ENCODE measurements at regions not wholly inside any gene's neighbourhood (a gene's known extent, or its start where the extent isn't known, plus 50 kb on each side); places are given as distances from the start of the nearest gene placed in this dataset.
"Not testable (repeated sequence)": the region's sequence is repeated elsewhere in the genome, so short reads cannot be mapped to it uniquely, and the experiment has no call there.

GRCh38 chr20:53655625-53656292 is 62.1 kb upstream of the ZNF217 start:
- Histone ChIP-seq H3K36me3 (replicated peaks in 1 of 2; ENCODE audit: insufficient read depth in 1 of 2, low read depth in 2 of 2) (no peaks in the 10 kb centered on the region), H3K27me3 (no peaks in the 10 kb centered on the region), H3K9me3 (no peaks in the 10 kb centered on the region), H3K4me3 (no peak overlapping the region), H3K4me1 (peaks cover 34% of the 10 kb centered on the region), H3K27ac (peak overlapping the region in 3 of 4 donors; percentile 14 to 71 (median 55))
- ATAC-seq = no peak
- TF ChIP-seq, protein P1, sequence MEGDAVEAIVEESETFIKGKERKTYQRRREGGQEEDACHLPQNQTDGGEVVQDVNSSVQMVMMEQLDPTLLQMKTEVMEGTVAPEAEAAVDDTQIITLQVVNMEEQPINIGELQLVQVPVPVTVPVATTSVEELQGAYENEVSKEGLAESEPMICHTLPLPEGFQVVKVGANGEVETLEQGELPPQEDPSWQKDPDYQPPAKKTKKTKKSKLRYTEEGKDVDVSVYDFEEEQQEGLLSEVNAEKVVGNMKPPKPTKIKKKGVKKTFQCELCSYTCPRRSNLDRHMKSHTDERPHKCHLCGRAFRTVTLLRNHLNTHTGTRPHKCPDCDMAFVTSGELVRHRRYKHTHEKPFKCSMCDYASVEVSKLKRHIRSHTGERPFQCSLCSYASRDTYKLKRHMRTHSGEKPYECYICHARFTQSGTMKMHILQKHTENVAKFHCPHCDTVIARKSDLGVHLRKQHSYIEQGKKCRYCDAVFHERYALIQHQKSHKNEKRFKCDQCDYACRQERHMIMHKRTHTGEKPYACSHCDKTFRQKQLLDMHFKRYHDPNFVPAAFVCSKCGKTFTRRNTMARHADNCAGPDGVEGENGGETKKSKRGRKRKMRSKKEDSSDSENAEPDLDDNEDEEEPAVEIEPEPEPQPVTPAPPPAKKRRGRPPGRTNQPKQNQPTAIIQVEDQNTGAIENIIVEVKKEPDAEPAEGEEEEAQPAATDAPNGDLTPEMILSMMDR (IDR thresholded peaks at IDR 0.05) = no peak
- TF ChIP-seq POLR2A (IDR thresholded peaks at IDR 0.05) = no peak
- intact Hi-C loops (cut with DNase I) = no loop called here
- DNase-seq = no peak
- WGBS, 2 donors = 54 to 67% methylated on average over 4 of the region's 4 CpGs

DNA sequence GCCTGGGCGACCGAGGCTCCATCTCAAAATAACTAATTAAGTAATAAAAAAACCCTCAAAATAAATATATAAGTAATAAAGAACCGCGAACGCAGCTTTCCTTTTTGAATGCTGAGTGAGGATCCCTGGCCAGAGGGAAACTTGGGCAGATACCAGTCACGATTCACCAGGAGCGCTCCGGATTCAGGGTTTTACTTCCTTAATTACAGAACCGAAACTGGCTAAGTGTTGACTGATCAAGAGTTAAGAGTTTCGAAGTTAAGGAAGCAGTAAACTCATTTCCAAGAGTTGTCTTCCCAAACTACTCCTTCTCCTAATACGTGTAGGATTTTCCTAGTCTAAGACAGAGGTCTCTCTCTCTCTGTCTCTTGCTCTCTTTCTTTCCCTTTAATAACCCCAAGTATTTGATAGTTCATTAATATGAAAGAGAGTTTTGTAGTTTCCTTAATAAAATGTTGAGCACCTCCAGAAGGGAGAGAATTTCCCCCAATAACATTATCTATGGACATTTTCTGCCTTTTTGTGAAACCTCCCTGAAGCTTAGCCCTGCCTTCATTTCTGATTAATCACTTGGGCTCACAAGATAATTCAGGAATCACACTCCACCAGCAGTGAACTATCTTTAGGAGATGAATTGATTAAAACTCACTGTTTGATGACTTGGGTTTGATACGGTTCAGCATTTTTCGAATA is 61.4 kb upstream of the ZNF217 start:
- Histone ChIP-seq H3K36me3 (replicated peaks in 1 of 2; ENCODE audit: insufficient read depth in 1 of 2, low read depth in 2 of 2) (no peaks in the 10 kb centered on the region), H3K9me3 (no peaks in the 10 kb centered on the region), H3K4me3 (no peak overlapping the region), H3K4me1 (peaks cover 34% of the 10 kb centered on the region), H3K27me3 (no peaks in the 10 kb centered on the region), H3K27ac (peak overlapping the region in 2 of 4 donors; percentile 55 to 71)
- peak in 3 of 4 donors; percentile 20 to 58 (median 38) for DNase-seq
- peak; percentile 33 for ATAC-seq
- 62 to 75% methylated on average over 13 of the region's 13 CpGs for WGBS, 2 donors
- intact Hi-C loops (cut with DNase I) = no loop called here
- no peak for TF ChIP-seq POLR2A (IDR thresholded peaks at IDR 0.05)
- TF ChIP-seq, protein P1 (IDR thresholded peaks at IDR 0.05) = no peak

DNA sequence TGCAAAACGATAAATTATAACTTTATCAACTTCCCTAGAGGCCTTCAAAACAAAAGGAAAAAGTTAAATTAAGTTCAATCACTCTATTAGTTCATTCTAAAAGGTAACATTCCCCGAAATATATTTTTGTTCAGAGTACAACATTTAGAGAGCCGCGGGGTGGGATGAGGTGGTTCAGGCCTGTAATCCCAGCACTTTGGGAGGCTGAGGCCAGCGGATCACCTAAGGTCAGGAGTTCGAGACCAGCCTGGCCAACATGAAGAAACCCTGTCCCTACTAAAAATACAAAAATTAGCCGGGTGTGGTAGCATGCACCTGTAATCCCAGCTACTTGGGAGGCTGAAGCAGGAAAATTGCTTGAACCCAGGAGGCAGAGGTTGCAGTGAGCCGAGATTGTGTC is 60.9 kb upstream of the ZNF217 start:
- ATAC-seq; H3K36me3 ChIP-seq (replicated peaks in 1 of 2; ENCODE audit: insufficient read depth in 1 of 2, low read depth in 2 of 2); H3K27me3 ChIP-seq; H3K9me3 ChIP-seq; intact Hi-C loops (cut with DNase I); H3K4me3 ChIP-seq; DNase-seq: not testable (repeated sequence)
- Histone ChIP-seq H3K27ac (peak overlapping the region in 2 of 4 donors; percentile 55 to 71), H3K4me1 (peaks cover 34% of the 10 kb centered on the region)
- WGBS, 2 donors = 84 to 89% methylated on average over 8 of the region's 8 CpGs

- 9 to 11% methylated on average over 5 of the region's 5 CpGs for WGBS, 2 donors
These were observed 59.3 kb upstream of the ZNF217 start for GRCh38 chr20:53652859-53653517.

GRCh38 chr20:53652090-53652858 is 58.6 kb upstream of the ZNF217 start:
- Histone ChIP-seq H3K27me3 (no peaks in the 10 kb centered on the region), H3K9me3 (no peaks in the 10 kb centered on the region), H3K36me3 (replicated peaks in 1 of 2; ENCODE audit: insufficient read depth in 1 of 2, low read depth in 2 of 2) (no peaks in the 10 kb centered on the region), H3K4me3 (no peak overlapping the region), H3K4me1 (peaks cover 34% of the 10 kb centered on the region), H3K27ac (peak overlapping the region; percentile 58 to 85 (median 72))
- TF ChIP-seq POLR2A (IDR thresholded peaks at IDR 0.05) = no peak
- TF ChIP-seq, protein P1 (IDR thresholded peaks at IDR 0.05) = peak in 1 of 7 experiments; percentile 5
- intact Hi-C loops (cut with DNase I) = no loop called here
- 4 to 5% methylated on average over 7 of the region's 7 CpGs for WGBS, 2 donors
- ATAC-seq = peak; percentile 77
- DNase-seq = no peak

More at GRCh38 chr20:53652859-53653517, 59.3 kb upstream of the ZNF217 start:
- Histone ChIP-seq H3K36me3 (replicated peaks in 1 of 2; ENCODE audit: insufficient read depth in 1 of 2, low read depth in 2 of 2) (no peaks in the 10 kb centered on the region), H3K27ac (peak overlapping the region; percentile 58 to 85 (median 72)), H3K27me3 (no peaks in the 10 kb centered on the region), H3K9me3 (no peaks in the 10 kb centered on the region), H3K4me3 (no peak overlapping the region), H3K4me1 (peaks cover 34% of the 10 kb centered on the region)
- no peak for ATAC-seq
- DNase-seq = no peak
- intact Hi-C loops (cut with DNase I) = no loop called here
- TF ChIP-seq POLR2A (IDR thresholded peaks at IDR 0.05) = no peak

DNA sequence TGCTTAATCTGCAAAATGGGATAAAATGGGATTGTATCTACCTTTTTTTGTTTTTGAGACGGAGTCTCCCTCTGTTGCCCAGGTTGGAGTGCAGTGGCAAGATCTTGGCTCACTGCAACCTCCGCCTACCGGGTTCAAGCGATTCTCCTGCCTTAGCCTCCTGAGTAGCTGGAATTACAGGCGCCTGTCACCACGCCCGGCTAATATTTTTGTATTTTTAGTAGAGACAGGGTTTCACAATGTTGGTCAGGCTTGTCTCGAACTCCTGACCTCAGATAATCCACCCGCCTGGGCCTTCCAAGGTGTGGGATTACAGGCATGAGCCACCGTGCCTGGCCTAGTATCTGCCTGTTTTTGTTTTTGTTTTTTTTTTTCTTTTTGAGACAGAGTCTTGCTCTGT is 55.9 kb upstream of the ZNF217 start:
- H3K27me3 ChIP-seq; H3K27ac ChIP-seq; ATAC-seq; H3K36me3 ChIP-seq (replicated peaks in 1 of 2; ENCODE audit: insufficient read depth in 1 of 2, low read depth in 2 of 2); intact Hi-C loops (cut with DNase I); H3K9me3 ChIP-seq; DNase-seq; H3K4me3 ChIP-seq: not testable (repeated sequence)
- H3K4me1 ChIP-seq = peaks cover 20% of the 10 kb centered on the region
- WGBS, 2 donors = 93 to 94% methylated on average over 10 of the region's 10 CpGs

Measured in body of pancreas (tissue), 4 donors.